Panc1 (cell line): ENCODE measurements at regions not wholly inside any gene's neighbourhood (a gene's known extent, or its start where the extent isn't known, plus 50 kb on each side); places are given as distances from the start of the nearest gene placed in this dataset.

Source experiments
- POLR2AphosphoS5 ChIP-seq: IDR thresholded peaks from 2 replicates; pipeline ENCODE4 v1.6.1; 2012; ENCODE audit warnings: mild to moderate bottlenecking, low read depth, low read length, moderate library complexity
- TF ChIP-seq, protein P1 (sequence below), 2 experiments: IDR thresholded peaks; 2 replicates each; pipeline ENCODE4 v1.6.1; 2011 to 2012; ENCODE audit warnings: low read depth in 2 of 2, control low read depth in 1 of 2, low read length in 1 of 2, mild to moderate bottlenecking in 1 of 2, moderate library complexity in 1 of 2; ENCODE audit not compliant: insufficient read depth in 1 of 2
- TF ChIP-seq, protein P2 (sequence below): fragments of 450-650 bp; IDR thresholded peaks from 2 replicates; pipeline ENCODE4 v1.5.1; 2017; ENCODE audit warnings: mild to moderate bottlenecking

DNA sequence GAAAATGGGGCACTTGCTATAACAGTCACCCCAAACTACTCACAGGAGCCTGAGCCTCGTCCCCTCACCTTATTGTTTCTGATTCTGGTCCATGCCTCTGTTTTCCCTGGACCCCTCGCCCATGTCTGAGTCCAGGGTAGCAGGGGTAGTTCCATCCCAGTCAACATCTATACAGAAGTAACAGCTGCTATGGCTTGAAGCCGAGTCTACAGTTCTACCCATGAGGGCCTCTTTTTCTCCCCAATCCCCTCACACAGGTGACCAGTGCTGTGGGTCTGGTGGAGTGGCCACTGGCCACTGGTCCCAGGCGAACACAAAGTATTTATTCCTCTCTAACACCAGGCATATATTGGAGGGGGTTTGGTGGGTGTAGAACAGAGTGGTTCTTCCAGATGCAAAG is 116.4 kb downstream of the ZNF280B start:
- TF ChIP-seq, protein P1, sequence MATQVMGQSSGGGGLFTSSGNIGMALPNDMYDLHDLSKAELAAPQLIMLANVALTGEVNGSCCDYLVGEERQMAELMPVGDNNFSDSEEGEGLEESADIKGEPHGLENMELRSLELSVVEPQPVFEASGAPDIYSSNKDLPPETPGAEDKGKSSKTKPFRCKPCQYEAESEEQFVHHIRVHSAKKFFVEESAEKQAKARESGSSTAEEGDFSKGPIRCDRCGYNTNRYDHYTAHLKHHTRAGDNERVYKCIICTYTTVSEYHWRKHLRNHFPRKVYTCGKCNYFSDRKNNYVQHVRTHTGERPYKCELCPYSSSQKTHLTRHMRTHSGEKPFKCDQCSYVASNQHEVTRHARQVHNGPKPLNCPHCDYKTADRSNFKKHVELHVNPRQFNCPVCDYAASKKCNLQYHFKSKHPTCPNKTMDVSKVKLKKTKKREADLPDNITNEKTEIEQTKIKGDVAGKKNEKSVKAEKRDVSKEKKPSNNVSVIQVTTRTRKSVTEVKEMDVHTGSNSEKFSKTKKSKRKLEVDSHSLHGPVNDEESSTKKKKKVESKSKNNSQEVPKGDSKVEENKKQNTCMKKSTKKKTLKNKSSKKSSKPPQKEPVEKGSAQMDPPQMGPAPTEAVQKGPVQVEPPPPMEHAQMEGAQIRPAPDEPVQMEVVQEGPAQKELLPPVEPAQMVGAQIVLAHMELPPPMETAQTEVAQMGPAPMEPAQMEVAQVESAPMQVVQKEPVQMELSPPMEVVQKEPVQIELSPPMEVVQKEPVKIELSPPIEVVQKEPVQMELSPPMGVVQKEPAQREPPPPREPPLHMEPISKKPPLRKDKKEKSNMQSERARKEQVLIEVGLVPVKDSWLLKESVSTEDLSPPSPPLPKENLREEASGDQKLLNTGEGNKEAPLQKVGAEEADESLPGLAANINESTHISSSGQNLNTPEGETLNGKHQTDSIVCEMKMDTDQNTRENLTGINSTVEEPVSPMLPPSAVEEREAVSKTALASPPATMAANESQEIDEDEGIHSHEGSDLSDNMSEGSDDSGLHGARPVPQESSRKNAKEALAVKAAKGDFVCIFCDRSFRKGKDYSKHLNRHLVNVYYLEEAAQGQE (IDR thresholded peaks at IDR 0.05; ENCODE audit: insufficient read depth in 1 of 2, low read depth in 2 of 2, low read length in 1 of 2) = no peak
- TF ChIP-seq, protein P2, sequence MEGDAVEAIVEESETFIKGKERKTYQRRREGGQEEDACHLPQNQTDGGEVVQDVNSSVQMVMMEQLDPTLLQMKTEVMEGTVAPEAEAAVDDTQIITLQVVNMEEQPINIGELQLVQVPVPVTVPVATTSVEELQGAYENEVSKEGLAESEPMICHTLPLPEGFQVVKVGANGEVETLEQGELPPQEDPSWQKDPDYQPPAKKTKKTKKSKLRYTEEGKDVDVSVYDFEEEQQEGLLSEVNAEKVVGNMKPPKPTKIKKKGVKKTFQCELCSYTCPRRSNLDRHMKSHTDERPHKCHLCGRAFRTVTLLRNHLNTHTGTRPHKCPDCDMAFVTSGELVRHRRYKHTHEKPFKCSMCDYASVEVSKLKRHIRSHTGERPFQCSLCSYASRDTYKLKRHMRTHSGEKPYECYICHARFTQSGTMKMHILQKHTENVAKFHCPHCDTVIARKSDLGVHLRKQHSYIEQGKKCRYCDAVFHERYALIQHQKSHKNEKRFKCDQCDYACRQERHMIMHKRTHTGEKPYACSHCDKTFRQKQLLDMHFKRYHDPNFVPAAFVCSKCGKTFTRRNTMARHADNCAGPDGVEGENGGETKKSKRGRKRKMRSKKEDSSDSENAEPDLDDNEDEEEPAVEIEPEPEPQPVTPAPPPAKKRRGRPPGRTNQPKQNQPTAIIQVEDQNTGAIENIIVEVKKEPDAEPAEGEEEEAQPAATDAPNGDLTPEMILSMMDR = no peak
- no peak for TF ChIP-seq POLR2AphosphoS5
